MG63 (cell line): ENCODE measurements at regions not wholly inside any gene's neighbourhood (a gene's known extent, or its start where the extent isn't known, plus 50 kb on each side); places are given as distances from the start of the nearest gene placed in this dataset.
A peak's percentile ranks its signal among the peaks of the same experiment; 100 is the strongest.
"Not testable (repeated sequence)": the region's sequence is repeated elsewhere in the genome, so short reads cannot be mapped to it uniquely, and the experiment has no call there.

Experiments
- DNase-seq: peaks from one replicate; pipeline ENCODE4 v3.0.0-alpha.2; 2020
- H3K27me3 ChIP-seq: fragments of 250-450 bp; sonication (Bioruptor Pico); 2 replicates; pipeline ENCODE4 v1.5.1; 2020; ENCODE audit warnings: mild to moderate bottlenecking, moderate library complexity
- H3K36me3 ChIP-seq: fragments of 250-450 bp; sonication (Bioruptor Pico); 2 replicates; pipeline ENCODE4 v1.5.1; 2020; ENCODE audit warnings: mild to moderate bottlenecking, moderate library complexity
- H3K4me3 ChIP-seq: fragments of 250-450 bp; sonication (Bioruptor Pico); 2 replicates; pipeline ENCODE4 v1.5.1; 2020; ENCODE audit warnings: mild to moderate bottlenecking, moderate library complexity
- H3K9me3 ChIP-seq: fragments of 250-450 bp; sonication (Bioruptor Pico); 2 replicates; pipeline ENCODE4 v1.5.1; 2020; ENCODE audit warnings: mild to moderate bottlenecking, moderate library complexity

DNA sequence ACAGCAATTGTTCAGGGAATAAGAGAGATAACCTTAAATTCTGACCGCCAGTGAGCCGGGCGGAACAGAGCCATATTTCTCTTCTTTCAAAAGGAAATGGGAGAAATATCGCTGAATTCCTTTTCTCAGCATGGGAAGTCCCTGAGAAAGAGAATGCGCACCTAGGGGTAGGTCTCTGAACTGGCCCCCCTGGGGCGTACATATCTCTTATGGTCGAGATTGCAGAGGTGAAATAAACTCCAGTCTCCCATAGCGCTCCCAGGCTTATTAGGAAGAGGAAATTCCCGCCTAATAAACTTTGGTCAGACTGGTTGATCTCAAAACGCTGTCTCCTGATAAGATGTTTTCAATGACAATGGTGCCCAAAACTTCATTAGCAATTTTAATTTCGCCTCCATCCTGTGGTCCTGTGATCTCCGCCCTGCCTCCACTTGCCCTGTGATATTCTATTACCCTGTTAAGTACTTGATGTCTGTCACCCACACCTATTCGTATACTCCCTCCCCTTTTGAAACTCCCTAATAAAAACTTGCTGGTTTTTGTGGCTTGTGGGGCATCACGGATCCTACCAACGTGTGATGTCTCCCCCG is 195.8 kb upstream of the HMCN1 start:
- H3K9me3 ChIP-seq, H3K27me3 ChIP-seq, DNase-seq, H3K36me3 ChIP-seq, H3K4me3 ChIP-seq: not testable (repeated sequence)

DNA sequence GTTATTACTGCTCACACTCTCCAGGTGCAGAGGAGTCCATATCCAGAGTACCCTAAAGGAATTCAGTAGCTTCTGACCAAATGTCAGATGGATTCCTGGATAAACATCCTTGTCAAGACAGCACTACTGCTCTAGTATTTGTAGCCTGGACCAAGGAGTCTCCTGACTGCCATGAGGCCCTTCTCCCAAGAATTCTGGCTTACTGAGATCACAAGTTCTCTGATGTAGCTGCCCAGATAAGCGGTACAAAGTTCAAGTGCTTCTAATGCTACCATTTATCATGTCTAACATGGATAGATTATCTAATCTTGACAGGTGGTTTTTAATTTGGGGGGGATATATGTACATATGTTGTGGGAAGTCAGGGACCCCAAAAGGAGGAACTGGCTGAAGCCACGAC is 196.6 kb upstream of the HMCN1 start:
- Histone ChIP-seq H3K4me3 (no peak overlapping the region), H3K9me3 (no peaks in the 10 kb centered on the region), H3K27me3 (no peaks in the 10 kb centered on the region), H3K36me3 (no peaks in the 10 kb centered on the region)
- no peak for DNase-seq

DNA sequence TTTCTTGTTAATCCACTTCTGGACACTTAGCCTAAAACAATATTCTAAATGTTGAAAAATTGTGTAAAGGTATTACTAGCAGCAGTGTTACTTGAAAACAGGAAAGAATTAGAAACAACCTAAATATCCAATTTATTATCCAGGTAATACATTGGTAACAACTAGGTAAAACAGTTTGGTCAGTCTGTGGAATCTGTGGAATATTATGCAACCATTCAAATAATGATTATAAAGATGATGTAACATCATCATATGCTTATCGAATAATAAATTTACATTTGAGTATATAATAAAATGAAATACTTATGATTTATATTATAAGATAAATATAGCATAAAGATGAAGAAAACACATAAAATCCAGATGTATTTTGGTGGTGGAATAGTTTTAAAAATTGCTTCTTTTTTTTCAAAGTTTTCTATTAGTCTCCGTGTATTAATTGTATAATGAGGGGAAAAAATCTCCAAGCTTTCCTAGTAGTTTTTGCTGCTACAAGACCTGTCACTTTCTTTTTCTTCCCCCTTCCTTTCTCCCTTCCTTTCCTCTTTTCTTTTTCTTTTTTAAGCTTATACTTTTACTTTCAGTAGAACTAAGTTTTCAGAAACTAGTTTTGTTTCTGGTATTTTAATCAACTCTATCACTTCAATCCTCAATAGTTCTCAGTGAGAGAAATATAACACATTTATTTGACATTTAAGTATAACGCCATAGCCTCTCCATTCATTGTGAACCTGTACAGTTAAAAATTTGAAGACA is 197.8 kb upstream of the HMCN1 start:
- Histone ChIP-seq H3K27me3 (no peaks in the 10 kb centered on the region), H3K36me3 (no peaks in the 10 kb centered on the region), H3K9me3 (no peaks in the 10 kb centered on the region), H3K4me3 (no peak overlapping the region)
- DNase-seq, result no peak

DNA sequence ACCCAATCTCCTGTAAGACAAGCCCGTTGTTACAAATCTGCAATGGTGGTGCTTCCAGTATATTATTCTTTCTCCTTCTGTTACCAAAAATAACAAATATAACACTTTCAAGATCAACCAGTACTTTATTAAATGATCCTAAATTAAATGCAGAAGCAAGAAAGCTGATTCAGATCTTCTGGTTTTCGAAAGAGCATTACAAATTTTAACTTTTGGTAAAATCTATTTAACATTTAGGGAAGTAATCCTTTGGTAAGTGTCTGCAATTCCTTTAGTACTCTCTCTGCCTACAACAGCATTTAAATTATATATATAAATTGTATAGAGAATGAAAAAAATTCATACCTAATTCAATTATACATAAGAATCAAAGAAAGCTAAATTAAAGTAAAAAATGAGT is 198.6 kb upstream of the HMCN1 start:
- no peaks in the 10 kb centered on the region for H3K9me3 ChIP-seq
- H3K4me3 ChIP-seq, result no peak overlapping the region
- no peak for DNase-seq
- no peaks in the 10 kb centered on the region for H3K36me3 ChIP-seq
- H3K27me3 ChIP-seq, result no peaks in the 10 kb centered on the region

DNA sequence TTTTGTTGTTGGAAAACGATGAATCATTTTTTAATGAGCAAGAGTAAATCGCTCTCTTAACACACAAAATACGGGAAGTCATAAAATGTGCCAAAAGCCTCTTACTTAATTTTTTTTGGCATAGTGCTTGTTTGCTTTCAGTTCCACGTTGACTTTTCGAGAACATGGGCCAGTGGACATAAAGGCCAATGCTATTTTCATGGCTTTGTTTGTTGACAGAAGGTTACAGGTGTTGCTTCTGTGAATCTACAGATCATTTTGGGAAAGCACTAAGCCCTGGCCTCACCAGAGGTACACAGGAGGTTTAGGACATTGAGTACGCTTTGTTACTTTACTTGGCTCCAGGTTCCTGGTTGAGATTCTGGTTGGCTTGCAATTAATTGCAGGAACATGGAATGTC is 199.4 kb upstream of the HMCN1 start:
- DNase-seq, result no peak
- no peaks in the 10 kb centered on the region for H3K36me3 ChIP-seq
- H3K4me3 ChIP-seq, result no peak overlapping the region
- H3K27me3 ChIP-seq, result no peaks in the 10 kb centered on the region
- H3K9me3 ChIP-seq, result no peaks in the 10 kb centered on the region

DNA sequence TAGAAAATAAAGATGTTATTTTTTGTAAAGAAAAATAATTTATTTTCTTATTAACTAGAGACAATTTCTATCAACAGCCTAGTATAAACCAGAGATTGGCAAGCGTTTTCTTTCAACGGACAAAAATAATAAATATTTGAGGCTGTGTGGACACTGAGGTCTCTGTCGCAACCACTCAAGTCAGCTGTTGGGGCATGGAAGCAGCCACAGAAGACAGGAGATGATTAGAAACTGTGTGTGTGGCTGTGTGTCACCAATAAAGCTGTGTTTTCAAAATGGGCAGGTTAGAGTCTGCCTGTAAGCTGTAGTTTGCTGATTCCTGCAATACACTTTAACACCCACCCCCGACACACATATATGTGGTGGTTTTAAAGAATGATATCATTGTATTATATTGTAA is 200.6 kb upstream of the HMCN1 start:
- no peak for DNase-seq
- no peak overlapping the region for H3K4me3 ChIP-seq
- no peaks in the 10 kb centered on the region for H3K9me3 ChIP-seq
- H3K36me3 ChIP-seq, result no peaks in the 10 kb centered on the region
- H3K27me3 ChIP-seq, result no peaks in the 10 kb centered on the region

DNA sequence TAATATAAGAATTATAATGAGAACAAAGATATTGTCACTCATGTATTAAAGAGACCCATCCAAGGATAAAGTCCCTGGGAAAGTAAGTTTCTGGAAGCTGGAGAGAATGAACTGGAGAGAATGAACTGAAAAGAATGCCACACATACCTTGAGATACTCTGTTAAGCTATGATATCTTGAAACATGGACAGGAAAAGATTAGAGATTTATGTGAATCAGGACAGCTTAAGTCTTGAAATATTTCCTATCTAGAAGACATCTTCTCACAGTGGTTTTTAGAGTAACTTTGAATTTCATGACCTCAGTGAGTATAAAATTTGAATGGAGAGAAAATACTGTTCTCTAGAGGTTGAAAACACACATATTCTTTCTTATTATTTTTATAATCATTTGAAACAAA is 201.3 kb upstream of the HMCN1 start:
- DNase-seq, result no peak
- no peaks in the 10 kb centered on the region for H3K27me3 ChIP-seq
- H3K36me3 ChIP-seq, result no peaks in the 10 kb centered on the region

DNA sequence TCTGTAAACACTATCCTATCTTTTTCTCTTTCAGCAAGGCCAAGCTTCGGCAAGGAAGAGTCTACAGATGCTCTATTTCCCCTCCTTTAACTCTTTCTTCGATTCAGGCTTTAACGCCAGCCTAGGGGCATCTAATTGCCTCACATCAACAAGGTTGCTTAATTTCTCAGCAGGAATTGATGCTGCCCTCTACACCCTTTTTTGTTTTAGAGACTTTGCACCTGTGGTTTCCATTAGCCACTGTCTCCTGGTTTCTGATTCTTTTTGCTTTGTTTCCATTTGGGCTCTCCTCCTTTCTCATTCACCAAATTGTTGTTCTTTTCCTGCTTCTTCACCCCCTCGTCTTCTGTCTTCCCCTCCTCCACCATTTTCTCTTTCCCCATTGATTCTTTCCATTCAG is 202.4 kb upstream of the HMCN1 start:
- H3K27me3 ChIP-seq, result no peaks in the 10 kb centered on the region
- H3K4me3 ChIP-seq, result no peak overlapping the region

More for the DNA sequence above, 201.3 kb upstream of the HMCN1 start:
- H3K9me3 ChIP-seq, result no peaks in the 10 kb centered on the region
- no peak overlapping the region for H3K4me3 ChIP-seq

DNA sequence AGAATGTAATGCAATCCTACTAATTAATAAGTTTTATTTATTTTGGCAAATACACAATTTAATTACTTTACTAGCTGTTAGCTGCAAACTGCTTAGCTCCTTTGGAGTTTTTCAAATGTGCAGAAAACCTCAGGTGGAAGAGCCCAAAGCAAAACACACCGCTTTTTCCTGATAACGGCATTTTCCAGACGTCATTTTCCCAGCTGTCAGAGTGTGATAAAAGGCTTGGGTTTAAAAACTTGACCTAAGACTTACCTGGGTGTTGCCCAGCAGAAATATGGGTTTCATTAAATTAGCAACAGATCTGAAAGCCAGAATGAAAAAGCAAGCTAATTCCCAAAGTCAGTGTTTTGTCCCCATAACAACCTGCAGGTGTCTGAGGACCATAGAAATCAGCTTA is 204.0 kb upstream of the HMCN1 start:
- Histone ChIP-seq H3K9me3 (no peaks in the 10 kb centered on the region), H3K36me3 (no peaks in the 10 kb centered on the region), H3K27me3 (no peaks in the 10 kb centered on the region), H3K4me3 (no peak overlapping the region)
- DNase-seq, result no peak

More for the DNA sequence above, 202.4 kb upstream of the HMCN1 start:
- no peaks in the 10 kb centered on the region for H3K36me3 ChIP-seq
- no peaks in the 10 kb centered on the region for H3K9me3 ChIP-seq
- DNase-seq, result no peak

DNA sequence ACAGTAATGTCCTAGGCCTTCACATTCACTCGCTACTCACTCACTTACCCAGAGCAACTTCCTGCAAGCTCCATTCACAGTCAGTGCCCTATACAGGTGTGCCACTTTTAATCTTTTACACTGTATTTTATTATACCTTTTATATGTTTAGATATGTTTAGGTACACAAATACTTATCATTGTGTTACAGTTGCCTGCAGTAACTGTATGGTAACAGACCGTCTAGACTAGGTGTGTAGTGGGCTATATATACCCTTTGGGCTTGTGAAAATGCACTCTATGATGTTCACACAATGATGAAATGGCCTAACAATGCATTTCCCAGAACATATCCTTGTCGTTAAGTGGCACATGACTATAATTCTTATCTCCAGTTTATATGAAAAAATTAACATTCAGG is 204.5 kb upstream of the HMCN1 start:
- H3K27me3 ChIP-seq, result no peaks in the 10 kb centered on the region
- H3K4me3 ChIP-seq, result no peak overlapping the region
- no peaks in the 10 kb centered on the region for H3K36me3 ChIP-seq
- no peaks in the 10 kb centered on the region for H3K9me3 ChIP-seq
- DNase-seq, result no peak

DNA sequence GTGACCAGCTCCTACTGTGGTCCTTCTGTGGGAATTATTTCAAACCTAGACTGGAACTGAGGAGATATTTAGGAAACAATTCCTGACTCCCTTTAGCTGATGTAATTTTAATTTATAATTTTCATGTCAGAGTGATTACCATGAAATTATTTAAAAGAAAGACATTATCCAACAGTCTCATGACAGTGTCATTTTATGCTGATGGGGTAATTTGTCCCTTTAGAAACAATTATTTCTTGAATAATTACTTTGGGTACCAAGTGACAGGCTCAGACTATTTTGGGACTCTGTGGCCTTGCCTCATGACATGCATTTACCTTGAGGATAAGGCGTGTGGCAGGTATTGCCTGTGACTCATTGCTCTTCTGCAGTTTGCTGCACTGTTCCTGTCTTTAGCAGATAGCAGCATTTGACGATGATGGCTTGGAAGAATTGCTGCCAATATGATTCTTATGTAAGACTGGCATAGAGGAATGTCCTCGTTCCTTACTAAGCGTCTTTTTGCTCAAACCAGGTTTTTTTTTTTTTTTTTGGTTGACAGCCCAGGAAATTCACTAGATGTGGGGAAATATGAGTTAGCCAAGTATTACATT is 206.0 kb upstream of the HMCN1 start:
- H3K27me3 ChIP-seq, result no peaks in the 10 kb centered on the region
- DNase-seq, result no peak
- H3K9me3 ChIP-seq, result no peaks in the 10 kb centered on the region
- H3K36me3 ChIP-seq, result no peaks in the 10 kb centered on the region
- H3K4me3 ChIP-seq, result no peak overlapping the region

DNA sequence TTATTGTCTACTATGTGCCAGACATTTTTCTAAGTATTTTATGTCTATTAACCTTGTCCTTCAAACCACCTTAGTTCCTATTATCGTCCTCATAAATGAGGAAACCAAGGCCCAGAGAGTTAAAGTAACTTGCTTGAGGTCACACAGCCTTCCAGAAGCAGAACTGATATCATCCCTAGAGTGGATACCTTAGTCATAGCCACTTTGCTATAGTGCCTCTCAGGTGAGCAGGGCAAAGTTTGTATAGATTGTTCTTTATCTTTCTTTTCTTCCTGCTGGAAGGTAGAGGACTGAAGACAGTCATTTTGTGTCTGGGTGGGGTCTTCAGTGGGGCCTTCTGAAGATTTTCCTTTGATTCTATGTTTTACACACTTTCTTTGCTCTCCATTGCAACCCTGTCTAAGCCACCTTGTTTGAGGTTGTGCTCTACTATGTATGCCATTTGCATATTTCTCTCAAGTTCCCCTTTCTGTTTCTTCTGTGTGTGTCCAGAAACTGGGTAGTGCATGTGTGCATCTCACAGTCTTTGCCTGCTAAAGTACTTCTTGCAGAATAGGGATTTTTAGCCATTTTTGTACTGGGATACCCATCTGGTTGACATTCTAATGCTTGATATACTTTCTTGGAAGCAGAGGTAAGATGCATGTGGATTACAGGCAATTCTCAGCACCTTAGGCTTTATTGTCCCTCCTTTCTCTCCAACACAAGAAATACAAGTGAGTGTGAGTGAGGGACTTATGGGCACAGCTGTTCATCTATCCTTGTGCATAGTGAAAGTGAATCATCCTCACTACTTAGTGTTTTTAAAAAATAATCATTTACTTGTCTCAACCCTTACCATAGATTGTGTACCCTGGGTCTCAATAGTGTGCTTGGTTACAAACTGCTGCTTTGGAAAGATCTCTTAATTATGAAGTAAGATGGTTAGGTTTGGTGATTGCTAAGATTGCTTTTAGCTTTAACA is 207.6 kb upstream of the HMCN1 start:
- no peaks in the 10 kb centered on the region for H3K36me3 ChIP-seq
- no peak for DNase-seq
- no peak overlapping the region for H3K4me3 ChIP-seq
- H3K9me3 ChIP-seq, result no peaks in the 10 kb centered on the region; the same call in 1 of the 2 replicates
- no peaks in the 10 kb centered on the region for H3K27me3 ChIP-seq

DNA sequence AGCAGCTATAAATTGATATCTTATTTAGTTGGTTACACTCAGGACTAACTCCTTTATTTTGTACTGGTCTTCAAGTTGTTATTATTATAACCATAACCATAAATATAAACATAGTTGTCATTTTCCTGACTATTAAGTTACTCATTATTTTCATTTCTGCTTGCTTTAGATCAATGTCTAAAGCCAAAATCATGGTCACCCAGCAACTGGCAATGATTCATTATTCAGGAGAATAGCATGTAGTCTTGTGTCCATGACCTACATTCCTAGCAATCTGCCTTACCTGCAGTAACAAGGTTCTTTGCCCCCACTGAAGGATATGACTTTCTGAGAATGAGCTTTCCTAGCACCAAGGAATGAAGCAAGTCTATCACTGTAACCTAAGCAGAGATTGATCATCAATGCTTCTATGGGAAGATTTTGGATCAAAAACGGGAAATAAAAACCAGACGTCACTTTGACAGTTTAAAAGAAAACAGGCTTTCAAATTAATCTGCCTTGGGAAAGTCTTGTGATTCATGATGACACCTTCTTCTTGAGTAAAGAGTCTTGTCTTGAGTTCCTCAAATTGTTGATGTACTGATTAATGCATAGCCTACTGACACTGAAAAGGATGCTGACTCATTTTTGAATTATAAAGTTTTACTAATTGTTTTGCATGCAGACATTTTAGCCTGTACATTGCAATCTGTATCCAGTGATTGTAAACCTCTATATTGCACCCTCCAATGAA is 203.3 kb upstream of the IVNS1ABP start:
- Histone ChIP-seq H3K27me3 (no peaks in the 10 kb centered on the region), H3K36me3 (no peaks in the 10 kb centered on the region), H3K4me3 (no peak overlapping the region), H3K9me3 (peaks cover 19% of the 10 kb centered on the region)
- peak; percentile 3 for DNase-seq

DNA sequence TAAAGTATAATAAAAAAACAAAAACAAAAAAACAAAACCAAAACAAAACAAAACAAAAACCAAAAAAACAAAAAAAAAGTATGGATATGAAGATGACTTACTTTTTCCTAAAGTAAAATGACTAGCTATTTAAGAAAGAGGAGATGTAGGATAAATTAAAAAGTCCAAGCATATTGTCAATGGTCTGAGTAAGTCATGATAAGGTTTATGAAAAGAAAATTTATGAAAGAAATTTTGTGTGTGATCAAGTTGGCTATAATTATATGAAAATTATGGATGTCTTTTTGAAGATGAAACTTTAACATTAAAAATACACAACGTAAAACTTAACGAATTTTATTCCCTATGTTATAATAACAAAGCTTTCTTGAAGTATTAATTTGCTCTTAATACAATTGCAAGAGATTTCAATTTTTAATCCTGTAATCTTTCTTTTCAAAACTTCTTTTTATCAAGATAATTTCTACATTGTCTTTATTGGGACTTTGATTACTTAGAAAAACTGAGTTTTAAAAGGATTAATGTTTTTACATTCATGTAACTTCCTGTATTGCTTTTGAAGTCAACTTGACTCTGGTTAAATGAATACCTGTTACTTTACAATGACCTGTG is 200.9 kb upstream of the IVNS1ABP start:
- H3K4me3 ChIP-seq, result no peak overlapping the region
- no peaks in the 10 kb centered on the region for H3K36me3 ChIP-seq
- H3K27me3 ChIP-seq, result no peaks in the 10 kb centered on the region
- DNase-seq, result no peak
- peaks cover 19% of the 10 kb centered on the region for H3K9me3 ChIP-seq

DNA sequence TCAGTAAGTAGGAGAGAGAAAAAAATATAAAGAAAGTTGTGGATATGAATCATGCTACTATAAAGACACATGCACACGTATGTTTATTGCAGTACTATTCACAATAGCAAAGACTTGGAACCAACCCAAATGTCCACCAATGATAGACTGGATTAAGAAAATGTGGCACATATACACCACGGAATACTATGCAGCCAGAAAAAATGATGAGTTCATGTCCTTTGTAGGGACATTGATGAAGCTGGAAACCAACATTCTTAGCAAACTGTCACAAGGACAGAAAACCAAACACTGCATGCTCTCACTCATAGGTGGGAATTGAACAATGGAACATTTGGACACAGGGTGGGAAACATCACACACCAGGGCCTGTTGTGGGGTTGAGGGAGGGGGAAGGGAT is 200.3 kb upstream of the IVNS1ABP start:
- not testable (repeated sequence) for H3K36me3 ChIP-seq, H3K27me3 ChIP-seq, DNase-seq, H3K4me3 ChIP-seq
- peaks cover 19% of the 10 kb centered on the region for H3K9me3 ChIP-seq

DNA sequence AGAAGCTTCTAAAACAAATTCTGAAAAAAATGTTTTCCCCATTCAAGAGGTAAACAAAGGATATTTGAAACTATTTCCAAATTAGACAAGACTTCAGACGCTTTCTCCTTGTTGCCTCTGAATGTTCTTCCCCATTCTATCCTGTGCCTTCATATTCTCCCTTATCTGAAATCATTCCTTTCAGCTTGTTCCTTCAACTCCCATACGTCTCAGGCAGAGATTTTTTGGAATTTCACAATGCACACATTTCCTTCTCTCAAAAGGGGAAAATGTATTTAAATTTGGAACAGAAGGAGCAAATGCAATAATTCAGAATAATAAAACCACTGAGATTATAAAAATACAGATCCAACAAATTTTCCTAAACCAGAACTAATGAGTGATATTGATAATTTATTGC is 198.7 kb upstream of the IVNS1ABP start:
- DNase-seq, result no peak
- no peaks in the 10 kb centered on the region for H3K27me3 ChIP-seq
- no peaks in the 10 kb centered on the region for H3K36me3 ChIP-seq
- H3K4me3 ChIP-seq, result no peak overlapping the region
- peaks cover 19% of the 10 kb centered on the region for H3K9me3 ChIP-seq
